Sciatic nerve (tissue), 2 donors: ENCODE measurements at regions not wholly inside any gene's neighbourhood (a gene's known extent, or its start where the extent isn't known, plus 50 kb on each side); places are given as distances from the start of the nearest gene placed in this dataset.

Experiments used
- ATAC-seq: fragments of 200-7000 bp; cut with Tn5 transposase; one replicate; pipeline ENCODE4 v1.9.1; 2020; ENCODE audit warnings: mild to moderate bottlenecking, moderate library complexity
- DNase-seq: peaks from one replicate; pipeline ENCODE4 v3.0.0-alpha.2; 2020; ENCODE audit warnings: low spot score
- intact Hi-C: fragments of 100-400 bp; cut with DNase I; formaldehyde crosslinking; loops from one replicate; pipeline ENCODE4 v1.14.2; 2022
- donor health status: DM: no; HTN: no; CAD: no.
- donor health status: DM: no; HTN: no; CAD: no.

- intact Hi-C loops = no loop called here
- no peak for DNase-seq
- ATAC-seq = no peak
Observed at GRCh38 chr5:121795511-121795910, 56.2 kb upstream of the FTMT start.

- intact Hi-C loops = no loop called here
- ATAC-seq = no peak
- DNase-seq = no peak
Observed at GRCh38 chr5:121797681-121798518, 53.8 kb upstream of the FTMT start.
